SK-N-SH treated with all-trans-retinoic acid at 6 μM for 48 hours (cell line): ENCODE measurements at regions not wholly inside any gene's neighbourhood (a gene's known extent, or its start where the extent isn't known, plus 50 kb on each side); places are given as distances from the start of the nearest gene placed in this dataset.
A peak's percentile ranks its signal among the peaks of the same experiment; 100 is the strongest.

Experiments used
- ATAC-seq: fragments of 200-7000 bp; cut with Tn5 transposase; 3 replicates; pipeline ENCODE4 v1.9.1; 2020; ENCODE audit warnings: mild to moderate bottlenecking, moderate library complexity
- ARNTL ChIP-seq: fragments of 450-650 bp; formaldehyde crosslinking; IDR thresholded peaks from 2 replicates; pipeline ENCODE4 v1.5.0; 2020; ENCODE audit warnings: low read depth, mild to moderate bottlenecking, moderate library complexity, borderline replicate concordance
- BACH2 ChIP-seq: fragments of 250-450 bp; sonication (Bioruptor Pico); IDR thresholded peaks from 2 replicates; pipeline ENCODE4 v1.9.0; 2021; ENCODE audit warnings: mild to moderate bottlenecking, borderline replicate concordance
- CSDC2 ChIP-seq: fragments of 250-450 bp; sonication (Bioruptor Pico); IDR thresholded peaks from 2 replicates; pipeline ENCODE4 v1.5.0; 2020; ENCODE audit warnings: mild to moderate bottlenecking, moderate library complexity
- GLIS3 ChIP-seq: fragments of 250-450 bp; sonication (Bioruptor Pico); IDR thresholded peaks from 2 replicates; pipeline ENCODE4 v1.5.0; 2020; ENCODE audit warnings: mild to moderate bottlenecking, moderate library complexity
- OSR1 ChIP-seq: fragments of 250-450 bp; sonication (Bioruptor Pico); IDR thresholded peaks from 2 replicates; pipeline ENCODE4 v1.8.0; 2022; ENCODE audit warnings: moderate library complexity, mild to moderate bottlenecking, inconsistent platforms
- PATZ1 ChIP-seq: fragments of 250-450 bp; sonication (Bioruptor Pico); IDR thresholded peaks from 2 replicates; pipeline ENCODE4 v1.8.0; 2020; ENCODE audit warnings: mild to moderate bottlenecking, moderate library complexity, borderline replicate concordance
- PPARA ChIP-seq: fragments of 250-450 bp; sonication (Bioruptor Pico); IDR thresholded peaks from 2 replicates; pipeline ENCODE4 v1.5.0; 2020; ENCODE audit warnings: mild to moderate bottlenecking, borderline replicate concordance
- RARB ChIP-seq: fragments of 250-450 bp; sonication (Bioruptor Pico); IDR thresholded peaks from 2 replicates; pipeline ENCODE4 v1.8.0; 2021; ENCODE audit warnings: mild to moderate bottlenecking, moderate library complexity
- SNAI2 ChIP-seq: fragments of 250-450 bp; sonication (Bioruptor Pico); IDR thresholded peaks from 2 replicates; pipeline ENCODE4 v1.5.0; 2020; ENCODE audit warnings: mild to moderate bottlenecking, moderate library complexity
- TCF4 ChIP-seq: fragments of 250-450 bp; sonication (Bioruptor Pico); IDR thresholded peaks from 2 replicates; pipeline ENCODE4 v1.8.0; 2021; ENCODE audit warnings: mild to moderate bottlenecking, moderate library complexity, borderline replicate concordance
- TSHZ2 ChIP-seq: fragments of 250-450 bp; sonication (Bioruptor Pico); IDR thresholded peaks from 2 replicates; pipeline ENCODE4 v1.5.0; 2020; ENCODE audit warnings: mild to moderate bottlenecking, moderate library complexity
- ZFP3 ChIP-seq: fragments of 250-450 bp; sonication (Bioruptor Pico); IDR thresholded peaks from 2 replicates; pipeline ENCODE4 v1.5.0; 2020; ENCODE audit warnings: mild to moderate bottlenecking, moderate library complexity
- ZFP30 ChIP-seq: fragments of 450-650 bp; formaldehyde crosslinking; IDR thresholded peaks from 2 replicates; pipeline ENCODE4 v1.5.0; 2022; ENCODE audit warnings: mild to moderate bottlenecking, moderate library complexity
- ZNF565 ChIP-seq: fragments of 450-650 bp; formaldehyde crosslinking; conservative IDR thresholded peaks from 2 replicates; pipeline ENCODE4 v1.5.0; 2020; ENCODE audit warnings: low read depth, mild to moderate bottlenecking, moderate library complexity
- ZNF8 ChIP-seq: fragments of 450-650 bp; formaldehyde crosslinking; IDR thresholded peaks from 2 replicates; pipeline ENCODE4 v1.5.0; 2020; ENCODE audit warnings: mild to moderate bottlenecking, moderate library complexity
- TF ChIP-seq, protein P1 (sequence below): fragments of 250-450 bp; sonication (Bioruptor Pico); IDR thresholded peaks from 2 replicates; pipeline ENCODE4 v1.8.0; 2021; ENCODE audit warnings: low read depth, mild to moderate bottlenecking, moderate library complexity, borderline replicate concordance

DNA sequence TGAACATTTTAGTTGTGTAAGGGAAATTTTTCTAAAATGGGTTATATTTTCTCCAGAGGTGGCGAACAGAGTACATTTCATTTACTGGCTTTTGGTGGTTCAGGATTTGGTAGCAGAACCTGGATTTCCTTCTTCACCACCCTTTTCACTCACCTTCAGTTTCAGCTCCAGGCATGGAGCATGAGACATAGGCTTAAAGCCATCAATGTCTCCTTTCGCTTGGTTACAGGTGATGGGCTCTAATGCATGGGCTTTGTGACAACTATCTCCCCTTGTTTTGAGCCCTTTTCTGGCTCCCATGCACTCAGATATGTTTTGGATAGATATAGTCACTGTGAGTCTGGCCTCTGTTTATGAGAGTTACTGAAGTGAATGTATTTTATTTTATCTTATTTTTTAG, 96.6 kb upstream of the ANKRD28 start (continued):
- no peak for TF ChIP-seq ARNTL (CRISPR knock-in tag)

- ATAC-seq, result no peak
- TF ChIP-seq GLIS3 (CRISPR knock-in tag) (no peak), PPARA (no peak), BACH2 (no peak), TCF4 (no peak), ZNF8 (no peak), CSDC2 (CRISPR knock-in tag) (no peak), ZFP3 (CRISPR knock-in tag) (no peak), ARNTL (CRISPR knock-in tag) (no peak), RARB (CRISPR knock-in tag) (no peak)
These were observed 98.7 kb upstream of the ANKRD28 start for GRCh38 chr3:15896500-15896899.

DNA sequence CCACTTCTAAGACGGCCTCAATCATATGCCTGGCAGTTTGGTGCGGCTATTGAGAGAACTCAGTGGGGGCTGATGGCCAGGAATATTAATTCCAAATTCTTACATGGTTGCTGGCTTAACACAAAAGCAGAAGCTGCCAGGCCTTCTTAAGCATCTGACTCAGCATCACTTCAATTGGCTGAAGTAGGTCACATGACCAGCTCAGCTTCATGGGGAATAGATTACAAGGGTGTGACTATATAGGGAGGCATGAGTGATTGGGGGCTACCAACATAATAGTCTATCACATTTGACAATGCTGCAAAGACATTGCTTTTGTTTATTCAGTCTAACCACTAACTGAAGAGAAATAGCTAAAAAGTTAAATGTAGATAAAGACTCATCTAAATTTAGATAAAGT, 101.6 kb upstream of the ANKRD28 start:
- peak; percentile 52; the same call in 1 of the 3 replicates for ATAC-seq
- TF ChIP-seq OSR1, result no peak
- TF ChIP-seq, protein P1, sequence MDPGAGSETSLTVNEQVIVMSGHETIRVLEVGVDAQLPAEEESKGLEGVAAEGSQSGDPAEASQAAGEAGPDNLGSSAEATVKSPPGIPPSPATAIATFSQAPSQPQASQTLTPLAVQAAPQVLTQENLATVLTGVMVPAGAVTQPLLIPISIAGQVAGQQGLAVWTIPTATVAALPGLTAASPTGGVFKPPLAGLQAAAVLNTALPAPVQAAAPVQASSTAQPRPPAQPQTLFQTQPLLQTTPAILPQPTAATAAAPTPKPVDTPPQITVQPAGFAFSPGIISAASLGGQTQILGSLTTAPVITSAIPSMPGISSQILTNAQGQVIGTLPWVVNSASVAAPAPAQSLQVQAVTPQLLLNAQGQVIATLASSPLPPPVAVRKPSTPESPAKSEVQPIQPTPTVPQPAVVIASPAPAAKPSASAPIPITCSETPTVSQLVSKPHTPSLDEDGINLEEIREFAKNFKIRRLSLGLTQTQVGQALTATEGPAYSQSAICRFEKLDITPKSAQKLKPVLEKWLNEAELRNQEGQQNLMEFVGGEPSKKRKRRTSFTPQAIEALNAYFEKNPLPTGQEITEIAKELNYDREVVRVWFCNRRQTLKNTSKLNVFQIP (CRISPR knock-in tag), result no peak
- no peak for TF ChIP-seq ZFP3 (CRISPR knock-in tag)
- TF ChIP-seq TSHZ2 (CRISPR knock-in tag), result no peak

- ATAC-seq, result no peak
These were observed 105.4 kb upstream of the ANKRD28 start for GRCh38 chr3:15903164-15903563.

More at GRCh38 chr3:15903164-15903563, 105.4 kb upstream of the ANKRD28 start:
- TF ChIP-seq CSDC2 (CRISPR knock-in tag) (no peak), ZFP3 (CRISPR knock-in tag) (no peak), GLIS3 (CRISPR knock-in tag) (no peak), ZNF565 (CRISPR knock-in tag) (no peak), SNAI2 (CRISPR knock-in tag) (no peak), ZFP30 (CRISPR knock-in tag) (no peak), PATZ1 (no peak), ZNF8 (no peak), OSR1 (no peak), PPARA (no peak), TCF4 (no peak), ARNTL (CRISPR knock-in tag) (no peak)
- TF ChIP-seq, protein P1 (CRISPR knock-in tag), result no peak
